Lower leg skin (tissue), 3 donors: ENCODE measurements at regions not wholly inside any gene's neighbourhood (a gene's known extent, or its start where the extent isn't known, plus 50 kb on each side); places are given as distances from the start of the nearest gene placed in this dataset.

Experiments used
- CTCF ChIP-seq, 3 donors: fragments of 450-650 bp; IDR thresholded peaks; one replicate each; pipeline ENCODE4 v1.5.1; 2016; ENCODE audit warnings: antibody characterized with exemption in 3 of 3, mild to moderate bottlenecking in 3 of 3, moderate library complexity in 2 of 3
- POLR2A ChIP-seq, 2 donors: fragments of 450-650 bp; IDR thresholded peaks; one replicate each; pipeline ENCODE4 v1.6.1; 2016 to 2017; ENCODE audit warnings: antibody characterized with exemption in 2 of 2, mild to moderate bottlenecking in 1 of 2, moderate library complexity in 1 of 2

GRCh38 chr22:49307870-49308269 lies 519.8 kb downstream of the BRD1 start:
- TF ChIP-seq POLR2A (IDR thresholded peaks at IDR 0.05) (no peak), CTCF (IDR thresholded peaks at IDR 0.05) (no peak)
